Mesendoderm (in vitro differentiated cells): ENCODE measurements at regions not wholly inside any gene's neighbourhood (a gene's known extent, or its start where the extent isn't known, plus 50 kb on each side); places are given as distances from the start of the nearest gene placed in this dataset.

Experiments used
- DNase-seq: peaks from one replicate; pipeline ENCODE4 v3.0.0; 2013
- H2AK5ac ChIP-seq: 2 replicates; pipeline ENCODE4 v1.6.1; 2013; ENCODE audit warnings: low read length, inconsistent platforms
- H2BK120ac ChIP-seq: 2 replicates; pipeline ENCODE4 v1.6.1; 2013; ENCODE audit warnings: low read depth, mild to moderate bottlenecking, low read length, moderate library complexity, mixed read lengths
- H2BK15ac ChIP-seq: replicated peaks from 2 replicates; pipeline ENCODE4 v1.6.1; 2013; ENCODE audit warnings: low read depth, mild to moderate bottlenecking, moderate library complexity
- H2BK5ac ChIP-seq: 2 replicates; pipeline ENCODE4 v1.6.1; 2013; ENCODE audit warnings: low read length, inconsistent platforms
- H3K18ac ChIP-seq: 2 replicates; pipeline ENCODE4 v1.6.1; 2013; ENCODE audit warnings: mild to moderate bottlenecking, low read length, mixed read lengths
- H3K23ac ChIP-seq: one replicate; pipeline ENCODE4 v1.6.1; 2013; ENCODE audit warnings: low read length
- H3K27ac ChIP-seq: 2 replicates; pipeline ENCODE4 v1.5.1; 2013; ENCODE audit warnings: low read depth, mild to moderate bottlenecking, inconsistent platforms, low read length, moderate library complexity
- H3K27me3 ChIP-seq: 2 replicates; pipeline ENCODE4 v1.6.1; 2013; ENCODE audit warnings: low read length, control low read depth, mild to moderate bottlenecking, inconsistent platforms; ENCODE audit not compliant: insufficient read depth, poor library complexity
- H3K36me3 ChIP-seq: 2 replicates; pipeline ENCODE4 v1.6.1; 2013; ENCODE audit warnings: low read length, inconsistent platforms; ENCODE audit not compliant: control insufficient read depth, insufficient read depth
- H3K4ac ChIP-seq: one replicate; pipeline ENCODE4 v1.6.1; 2013; ENCODE audit warnings: low read depth, mild to moderate bottlenecking, low read length, moderate library complexity
- H3K4me1 ChIP-seq: 2 replicates; pipeline ENCODE4 v1.6.1; 2013; ENCODE audit warnings: low read depth, low read length, inconsistent platforms; ENCODE audit not compliant: control insufficient read depth
- H3K4me2 ChIP-seq: 2 replicates; pipeline ENCODE4 v1.6.1; 2013; ENCODE audit warnings: low read length
- H3K4me3 ChIP-seq: 2 replicates; pipeline ENCODE4 v1.5.1; 2013; ENCODE audit warnings: mild to moderate bottlenecking, low read length
- H3K56ac ChIP-seq: one replicate; pipeline ENCODE4 v1.6.1; 2013; ENCODE audit warnings: low read length
- H3K79me1 ChIP-seq: 2 replicates; pipeline ENCODE4 v1.6.1; 2013; ENCODE audit warnings: low read length, inconsistent platforms
- H3K79me2 ChIP-seq: 2 replicates; pipeline ENCODE4 v1.6.1; 2013; ENCODE audit warnings: mild to moderate bottlenecking, low read length; ENCODE audit not compliant: control insufficient read depth, insufficient read depth
- H3K9ac ChIP-seq: 2 replicates; pipeline ENCODE4 v1.6.1; 2013; ENCODE audit warnings: low read length, inconsistent platforms
- H4K5ac ChIP-seq: one replicate; pipeline ENCODE4 v1.6.1; 2013; ENCODE audit warnings: low read length
- H4K8ac ChIP-seq: one replicate; pipeline ENCODE4 v1.6.1; 2013; ENCODE audit warnings: low read depth, mild to moderate bottlenecking, control low read depth, low read length, moderate library complexity
- WGBS: extraction: QIAGEN DNeasy Blood & Tissue Kit; methylation state at CpG from one replicate; pipeline ENCODE4 v1.1.7; 2013; ENCODE audit warnings: low lambda C conversion rate, missing lambda C conversion rate; ENCODE audit not compliant: insufficient coverage; ENCODE audit errors: extremely low coverage; 5-methylcytosine and 5-hydroxymethylcytosine counted together

DNA sequence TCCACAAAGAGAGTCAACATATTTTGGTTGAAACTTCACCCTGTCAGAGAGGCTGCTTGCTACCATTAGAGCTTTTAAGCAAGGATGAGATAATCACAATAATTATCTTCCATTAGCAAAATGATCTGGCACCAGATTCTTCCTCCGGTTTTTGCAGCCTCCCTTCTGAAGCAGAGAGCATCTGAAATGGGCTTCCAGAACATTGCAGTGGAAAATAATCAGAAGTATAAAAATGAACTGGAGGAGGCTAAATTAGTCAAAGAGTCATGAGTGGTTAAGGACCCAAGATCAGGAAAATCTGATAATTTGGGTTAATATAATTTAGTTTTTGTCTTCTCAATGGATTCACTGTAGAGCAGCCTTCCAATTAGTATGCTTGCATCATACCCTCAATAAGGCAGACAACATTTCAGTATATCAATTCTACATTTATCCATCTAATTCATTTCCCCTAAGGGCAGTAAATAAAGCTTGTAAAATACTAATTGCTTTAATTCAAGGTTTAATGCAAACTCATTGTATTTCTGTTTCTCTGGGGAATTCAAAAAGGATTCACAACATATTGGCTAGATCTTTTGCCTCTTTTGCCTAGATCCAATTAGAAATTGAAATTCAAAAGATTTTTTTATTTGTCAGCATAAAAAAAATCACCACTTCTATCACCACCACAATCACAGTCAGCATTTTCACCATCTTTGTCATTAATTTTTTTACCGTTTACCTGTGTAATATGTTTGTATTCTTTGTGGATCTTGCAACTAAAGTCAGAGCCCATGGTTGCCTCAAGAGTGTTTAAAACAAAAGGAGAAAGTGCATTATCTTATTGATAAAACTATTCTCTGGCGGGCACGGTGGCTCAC, 537.2 kb upstream of the DCC start:
- H3K23ac ChIP-seq, result no peak overlapping the region
- no CpG with 5 or more reads among the region's 4 CpGs for WGBS
- H2BK15ac ChIP-seq, result no peak overlapping the region
- H2BK5ac ChIP-seq, result no peak overlapping the region
- H3K4ac ChIP-seq, result no peak overlapping the region
- no peak overlapping the region for H3K4me3 ChIP-seq
- no peak overlapping the region for H4K5ac ChIP-seq
- no peak overlapping the region for H2AK5ac ChIP-seq
- no peaks in the 10 kb centered on the region for H3K27me3 ChIP-seq
- H3K9ac ChIP-seq, result no peak overlapping the region
- H3K56ac ChIP-seq, result no peak overlapping the region
- H3K4me1 ChIP-seq, result no peaks in the 10 kb centered on the region
- no peak overlapping the region for H3K4me2 ChIP-seq
- H3K18ac ChIP-seq, result no peak overlapping the region
- no peak overlapping the region for H2BK120ac ChIP-seq
- H3K27ac ChIP-seq, result no peak overlapping the region
- no peak overlapping the region for H4K8ac ChIP-seq
- H3K36me3 ChIP-seq, result no peaks in the 10 kb centered on the region
- no peaks in the 10 kb centered on the region for H3K79me1 ChIP-seq
- no peak for DNase-seq
- no peaks in the 10 kb centered on the region for H3K79me2 ChIP-seq

DNA sequence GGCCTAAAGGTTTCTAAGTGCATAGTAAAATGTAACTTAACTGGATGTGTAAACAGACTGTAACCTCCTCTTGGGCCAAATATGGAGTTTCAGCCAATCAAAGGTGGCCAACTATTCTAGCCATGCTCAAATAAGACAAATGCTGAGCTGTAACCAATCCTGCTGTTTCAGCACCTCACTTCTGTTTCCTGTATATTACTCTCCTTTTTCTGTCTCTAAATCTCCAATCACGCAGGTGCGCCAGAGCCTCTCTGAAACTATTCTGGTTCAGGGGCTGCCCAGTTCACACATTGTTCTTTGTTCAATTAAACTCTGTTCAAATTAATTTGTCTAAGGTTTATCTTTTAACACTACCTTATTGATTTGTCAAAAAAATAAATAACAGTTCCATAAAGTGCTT, 532.7 kb upstream of the DCC start:
- Histone ChIP-seq H3K4me2 (no peak overlapping the region), H3K27ac (no peak overlapping the region), H3K4ac (no peak overlapping the region), H3K56ac (no peak overlapping the region), H3K4me3 (no peak overlapping the region), H3K4me1 (no peaks in the 10 kb centered on the region), H3K36me3 (no peaks in the 10 kb centered on the region), H2BK5ac (no peak overlapping the region), H4K8ac (no peak overlapping the region), H3K27me3 (no peaks in the 10 kb centered on the region), H3K9ac (no peak overlapping the region), H2BK15ac (no peak overlapping the region), H4K5ac (no peak overlapping the region), H3K79me2 (no peaks in the 10 kb centered on the region), H3K18ac (no peak overlapping the region), H2BK120ac (no peak overlapping the region), H3K79me1 (no peaks in the 10 kb centered on the region), H3K23ac (no peak overlapping the region), H2AK5ac (no peak overlapping the region)
- no CpG with 5 or more reads among the region's 2 CpGs for WGBS
- no peak for DNase-seq

DNA sequence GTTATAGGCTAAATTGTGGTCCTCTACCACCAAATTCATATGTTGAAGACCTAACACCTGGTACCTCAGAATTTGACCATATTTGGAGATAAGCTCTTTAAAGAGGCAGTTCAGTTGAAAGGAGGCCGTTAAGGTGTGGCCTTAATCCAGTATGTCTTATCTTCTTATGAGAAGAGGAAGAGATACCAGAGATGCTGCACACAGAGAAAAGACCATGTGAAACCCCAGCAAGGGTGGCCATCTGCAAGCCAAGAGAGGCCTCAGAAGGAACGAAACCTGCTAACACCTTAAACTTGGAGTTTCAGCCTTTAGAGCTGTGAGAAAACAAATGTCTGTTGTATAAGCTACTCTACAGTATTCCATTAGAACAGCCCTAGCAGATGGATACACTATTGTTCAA, 528.1 kb upstream of the DCC start:
- no peak overlapping the region for H2AK5ac ChIP-seq
- H2BK15ac ChIP-seq, result no peak overlapping the region

DNA sequence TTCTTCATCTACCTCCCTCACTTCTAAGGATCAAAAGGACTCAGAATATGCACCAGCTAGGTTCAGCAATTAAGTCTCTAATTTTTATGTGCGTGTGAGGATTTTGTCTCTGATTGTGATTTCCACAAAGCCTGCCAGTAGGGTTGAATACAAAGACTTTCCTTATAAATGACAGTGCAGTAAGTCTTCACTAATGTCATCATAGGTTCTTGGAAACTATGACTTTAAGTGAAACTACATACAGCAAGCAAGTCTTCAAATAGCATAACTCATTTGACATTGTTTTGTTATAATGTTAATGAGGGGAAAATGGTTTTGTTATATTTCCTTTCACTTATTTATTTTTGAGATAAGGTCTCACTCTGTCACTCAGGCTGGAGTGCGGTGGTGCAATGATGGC, 526.3 kb upstream of the DCC start:
- Histone ChIP-seq H4K5ac (no peak overlapping the region), H2BK120ac (no peak overlapping the region), H2AK5ac (no peak overlapping the region), H3K23ac (no peak overlapping the region), H3K27ac (no peak overlapping the region), H3K9ac (no peak overlapping the region), H3K79me1 (no peaks in the 10 kb centered on the region), H3K18ac (no peak overlapping the region), H4K8ac (no peak overlapping the region), H3K4ac (no peak overlapping the region), H3K27me3 (no peaks in the 10 kb centered on the region), H2BK5ac (no peak overlapping the region), H2BK15ac (no peak overlapping the region), H3K36me3 (no peaks in the 10 kb centered on the region), H3K4me2 (no peak overlapping the region), H3K4me3 (no peak overlapping the region), H3K4me1 (no peaks in the 10 kb centered on the region), H3K56ac (no peak overlapping the region), H3K79me2 (no peaks in the 10 kb centered on the region)
- WGBS, result no CpG with 5 or more reads among the region's 2 CpGs
- no peak for DNase-seq

More for the DNA sequence above, 528.1 kb upstream of the DCC start:
- Histone ChIP-seq H3K27ac (no peak overlapping the region), H3K9ac (no peak overlapping the region), H3K56ac (no peak overlapping the region), H3K18ac (no peak overlapping the region), H4K5ac (no peak overlapping the region), H3K79me1 (no peaks in the 10 kb centered on the region), H3K4ac (no peak overlapping the region), H4K8ac (no peak overlapping the region), H3K4me2 (no peak overlapping the region), H3K79me2 (no peaks in the 10 kb centered on the region), H3K4me3 (no peak overlapping the region), H2BK120ac (no peak overlapping the region), H2BK5ac (no peak overlapping the region), H3K36me3 (no peaks in the 10 kb centered on the region), H3K27me3 (no peaks in the 10 kb centered on the region), H3K4me1 (no peaks in the 10 kb centered on the region), H3K23ac (no peak overlapping the region)
- WGBS, result no CpG with 5 or more reads among the region's 2 CpGs
- no peak for DNase-seq

DNA sequence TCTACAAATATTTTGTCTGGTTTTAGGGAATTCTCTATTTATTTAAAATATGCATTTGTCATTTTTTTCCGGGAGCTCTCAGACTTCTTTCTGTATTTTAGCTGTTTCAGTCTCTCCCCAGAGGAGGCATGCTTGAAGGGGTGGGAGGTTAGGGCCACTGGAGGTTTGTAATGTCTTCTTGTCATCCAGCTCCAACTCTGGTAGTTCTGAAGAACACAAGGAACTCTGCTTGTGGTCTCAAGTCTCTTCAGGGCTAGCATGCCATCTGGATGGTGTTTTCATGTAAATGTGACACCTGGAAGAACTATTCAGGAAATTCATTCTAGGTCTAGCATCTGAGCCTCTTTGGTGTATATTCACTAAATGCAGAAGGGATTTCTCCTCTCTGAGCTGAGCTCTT, 518.4 kb upstream of the DCC start:
- no peak for DNase-seq
- no peak overlapping the region for H3K23ac ChIP-seq
- no peak overlapping the region for H3K56ac ChIP-seq
- H3K18ac ChIP-seq, result no peak overlapping the region
- H3K9ac ChIP-seq, result no peak overlapping the region
- H3K4me2 ChIP-seq, result no peak overlapping the region
- H4K8ac ChIP-seq, result no peak overlapping the region
- no peak overlapping the region for H3K4me3 ChIP-seq
- no peak overlapping the region for H2BK15ac ChIP-seq
- H3K27ac ChIP-seq, result no peak overlapping the region
- no peaks in the 10 kb centered on the region for H3K79me1 ChIP-seq
- no peaks in the 10 kb centered on the region for H3K79me2 ChIP-seq
- no peak overlapping the region for H2BK120ac ChIP-seq
- H3K4ac ChIP-seq, result no peak overlapping the region
- H3K4me1 ChIP-seq, result no peaks in the 10 kb centered on the region
- no peaks in the 10 kb centered on the region for H3K36me3 ChIP-seq
- no peak overlapping the region for H2BK5ac ChIP-seq
- no peak overlapping the region for H4K5ac ChIP-seq
- H2AK5ac ChIP-seq, result no peak overlapping the region
- H3K27me3 ChIP-seq, result no peaks in the 10 kb centered on the region
- WGBS, result no CpG with 5 or more reads among the region's 1 CpG

DNA sequence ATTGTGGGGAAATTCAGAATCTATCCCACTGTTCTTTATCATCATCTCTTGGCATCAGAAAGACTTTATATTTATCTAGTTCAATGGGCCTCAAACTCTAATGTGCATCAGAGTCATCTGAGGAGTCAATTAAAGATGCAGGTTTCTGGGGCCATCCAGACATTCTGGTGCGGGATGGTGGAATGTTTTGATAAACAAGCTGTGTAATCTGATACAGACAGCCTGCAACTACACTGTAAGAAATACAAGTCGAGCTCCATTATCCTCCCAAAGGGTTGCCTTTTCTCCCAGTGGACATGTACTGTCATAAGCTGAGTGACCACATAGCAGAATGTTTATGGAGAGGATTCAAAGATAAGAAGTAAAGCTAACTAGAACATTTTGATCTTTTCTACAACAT, 515.3 kb upstream of the DCC start:
- Histone ChIP-seq H3K36me3 (no peaks in the 10 kb centered on the region), H3K4ac (no peak overlapping the region), H3K9ac (no peak overlapping the region), H3K79me1 (no peaks in the 10 kb centered on the region), H3K79me2 (no peaks in the 10 kb centered on the region), H3K56ac (no peak overlapping the region), H3K23ac (no peak overlapping the region), H3K18ac (no peak overlapping the region), H3K4me3 (no peak overlapping the region), H3K27ac (no peak overlapping the region), H3K4me2 (no peak overlapping the region), H3K27me3 (no peaks in the 10 kb centered on the region), H2BK5ac (no peak overlapping the region), H4K5ac (no peak overlapping the region), H2AK5ac (no peak overlapping the region), H2BK120ac (no peak overlapping the region), H2BK15ac (no peak overlapping the region), H3K4me1 (no peaks in the 10 kb centered on the region), H4K8ac (no peak overlapping the region)
- no peak for DNase-seq
- no CpG with 5 or more reads among the region's 2 CpGs for WGBS
